SK-N-SH (cell line): ENCODE measurements at regions not wholly inside any gene's neighbourhood (a gene's known extent, or its start where the extent isn't known, plus 50 kb on each side); places are given as distances from the start of the nearest gene placed in this dataset.

Experiments used
- CTCF ChIA-PET: fragments of 300-600, 350-600 bp; formaldehyde crosslinking; extraction: SDS; loops from one replicate; lab custom pipeline; 2021; lab: Yijun Ruan, JAX
- POLR2A ChIA-PET: fragments of 350-600 bp; sonication (Branson Sonifier 250); formaldehyde crosslinking; extraction: SDS; loops from one replicate; lab custom pipeline; 2020; ENCODE audit warnings: antibody characterized with exemption, inconsistent platforms; lab: Yijun Ruan, JAX
- DNase-seq: peaks from one replicate; pipeline ENCODE4 v3.0.0; 2012
- H2AFZ ChIP-seq: fragments of 200-600 bp; sonication (generic); 2 replicates; pipeline ENCODE4 v1.8.1; 2016; ENCODE audit warnings: antibody characterized with exemption, mild to moderate bottlenecking, low read depth
- H3F3A ChIP-seq: fragments of 200-600 bp; sonication (generic); replicated peaks from 2 replicates; pipeline ENCODE3; 2016; ENCODE audit warnings: antibody characterized with exemption, mild to moderate bottlenecking; ENCODE audit not compliant: insufficient read depth
- H3K27ac ChIP-seq, 2 experiments: fragments of 200-500 bp in 1 of 2; fragments of 200-600 bp in 1 of 2; sonication (Bioruptor generic) in 1 of 2; sonication (generic), shearing (Covaris generic) in 1 of 2; 2 replicates each; pipeline versions ENCODE4 v1.5.1 to v1.6.1; 2014 to 2016; ENCODE audit warnings: low read depth in 2 of 2, inconsistent platforms in 1 of 2, low read length in 1 of 2, mild to moderate bottlenecking in 1 of 2, mixed read lengths in 1 of 2
- H3K27me3 ChIP-seq: fragments of 200-600 bp; sonication (generic), shearing (Covaris generic); 2 replicates; pipeline ENCODE4 v1.6.1; 2016; ENCODE audit warnings: mixed run types; ENCODE audit not compliant: insufficient read depth
- H3K36me3 ChIP-seq, 2 experiments: fragments of 200-500 bp in 1 of 2; fragments of 200-600 bp in 1 of 2; sonication (Bioruptor generic) in 1 of 2; sonication (generic) in 1 of 2; replicated peaks in 1 of 2; 2 replicates each; pipeline versions ENCODE3 to v1.5.1; 2014 to 2016; ENCODE audit warnings: low read length in 1 of 2, mild to moderate bottlenecking in 1 of 2; ENCODE audit not compliant: insufficient read depth in 2 of 2, control insufficient read depth in 1 of 2
- H3K4me1 ChIP-seq, 2 experiments: fragments of 200-500 bp in 1 of 2; fragments of 200-600 bp in 1 of 2; sonication (Bioruptor generic) in 1 of 2; sonication (generic), shearing (Covaris generic) in 1 of 2; 2 replicates each; pipeline versions ENCODE4 v1.5.1 to v1.6.1; 2014 to 2016; ENCODE audit warnings: low read depth in 1 of 2, low read length in 1 of 2, mixed run types in 1 of 2; ENCODE audit not compliant: insufficient read depth in 2 of 2, control insufficient read depth in 1 of 2
- H3K4me2 ChIP-seq: fragments of 200-600 bp; sonication (generic), shearing (Covaris generic); 2 replicates; pipeline ENCODE4 v1.6.1; 2017; ENCODE audit warnings: mixed run types
- H3K4me3 ChIP-seq, 2 experiments: fragments of 200-500 bp in 1 of 2; fragments of 200-600 bp in 1 of 2; sonication (Bioruptor generic) in 1 of 2; sonication (generic), shearing (Covaris generic) in 1 of 2; 2 replicates each; pipeline versions ENCODE4 v1.5.1 to v1.8.1; 2014 to 2016; ENCODE audit warnings: low read depth in 2 of 2, inconsistent platforms in 1 of 2, low read length in 1 of 2, mild to moderate bottlenecking in 1 of 2, mixed read lengths in 1 of 2, moderate library complexity in 1 of 2
- H3K79me2 ChIP-seq: fragments of 200-600 bp; sonication (generic); 2 replicates; pipeline ENCODE4 v1.8.1; 2017; ENCODE audit warnings: mild to moderate bottlenecking; ENCODE audit not compliant: insufficient read depth
- H3K9ac ChIP-seq: fragments of 200-600 bp; sonication (generic); 2 replicates; pipeline ENCODE4 v1.6.1; 2017; ENCODE audit warnings: mixed run types
- H3K9me2 ChIP-seq: fragments of 200-600 bp; sonication (generic); 2 replicates; pipeline ENCODE4 v1.6.1; 2017; ENCODE audit warnings: mixed run types
- H3K9me3 ChIP-seq: fragments of 200-600 bp; sonication (generic); 2 replicates; pipeline ENCODE4 v1.6.1; 2017; ENCODE audit warnings: mixed run types, mild to moderate bottlenecking, moderate library complexity
- H4K20me1 ChIP-seq: fragments of 200-600 bp; sonication (generic); 2 replicates; pipeline ENCODE4 v1.6.1; 2017; ENCODE audit warnings: mild to moderate bottlenecking, mixed run types; ENCODE audit not compliant: insufficient read depth
- CHD2 ChIP-seq: fragments of 150-350 bp; IDR thresholded peaks from 2 replicates; pipeline ENCODE4 v1.6.1; 2018; ENCODE audit warnings: low read length; ENCODE audit not compliant: partially characterized antibody
- CTCF ChIP-seq: fragments of 200-600 bp; sonication (generic); IDR thresholded peaks from 2 replicates; pipeline ENCODE4 v1.6.1; 2017; ENCODE audit warnings: antibody characterized with exemption, mild to moderate bottlenecking, moderate library complexity
- EP300 ChIP-seq, 2 experiments: IDR thresholded peaks; 2 replicates each; pipeline versions ENCODE4 v1.4.0 to v1.6.1; 2012; ENCODE audit warnings: borderline replicate concordance in 1 of 2, low read depth in 1 of 2, low read length in 1 of 2
- GABPA ChIP-seq: IDR thresholded peaks from 2 replicates; pipeline ENCODE4 v1.4.0; 2012; ENCODE audit warnings: low read depth, mild to moderate bottlenecking
- JUND ChIP-seq: IDR thresholded peaks from 2 replicates; pipeline ENCODE4 v1.4.0; 2012
- MAX ChIP-seq: IDR thresholded peaks from 2 replicates; pipeline ENCODE4 v1.4.0; 2012; ENCODE audit warnings: low read depth
- MEF2A ChIP-seq: IDR thresholded peaks from 2 replicates; pipeline ENCODE4 v1.4.0; 2012; ENCODE audit warnings: low read depth, borderline replicate concordance
- NFIC ChIP-seq: IDR thresholded peaks from 2 replicates; pipeline ENCODE4 v1.4.0; 2012; ENCODE audit warnings: borderline replicate concordance
- PBX3 ChIP-seq: IDR thresholded peaks from 2 replicates; pipeline ENCODE4; 2012
- POLR2AphosphoS5 ChIP-seq: IDR thresholded peaks from 2 replicates; pipeline ENCODE4 v1.6.1; 2012; ENCODE audit warnings: low read depth, low read length
- RAD21 ChIP-seq: IDR thresholded peaks from 2 replicates; pipeline ENCODE4 v1.6.1; 2012; ENCODE audit warnings: mild to moderate bottlenecking, low read length
- RCOR1 ChIP-seq: fragments of 150-350 bp; IDR thresholded peaks from 2 replicates; pipeline ENCODE4 v1.6.1; 2017; ENCODE audit warnings: antibody characterized with exemption, low read length
- REST ChIP-seq: IDR thresholded peaks from 2 replicates; pipeline ENCODE4 v1.6.1; 2012; ENCODE audit warnings: mild to moderate bottlenecking, low read depth, low read length, moderate library complexity
- RFX5 ChIP-seq: IDR thresholded peaks from 2 replicates; pipeline ENCODE4 v1.6.1; 2012; ENCODE audit warnings: mild to moderate bottlenecking, improper control_type of control experiment, low read length
- TAF1 ChIP-seq: IDR thresholded peaks from 2 replicates; pipeline ENCODE4 v1.6.1; 2012; ENCODE audit warnings: low read depth, mild to moderate bottlenecking, low read length, moderate library complexity, borderline replicate concordance
- USF1 ChIP-seq: IDR thresholded peaks from 2 replicates; pipeline ENCODE4 v1.4.0; 2012; ENCODE audit warnings: low read depth, borderline replicate concordance
- WGBS: methylation state at CpG from one replicate; pipeline ENCODE4 v1.1.6; 2017; ENCODE audit warnings: low lambda C conversion rate; 5-methylcytosine and 5-hydroxymethylcytosine counted together

GRCh38 chr5:159833846-159834245 lies 82.4 kb upstream of the ADRA1B start:
- DNase-seq, result no peak

More at GRCh38 chr5:159833846-159834245, 82.4 kb upstream of the ADRA1B start:
- H4K20me1 ChIP-seq, result no peaks in the 10 kb centered on the region
- 62% methylated on average over 6 of the region's 6 CpGs for WGBS
- no peaks in the 10 kb centered on the region for H3K36me3 ChIP-seq
- no peaks in the 10 kb centered on the region for H3K9me3 ChIP-seq
- H3K4me3 ChIP-seq, result no peak overlapping the region
- no peak overlapping the region for H3K27ac ChIP-seq
- POLR2A ChIA-PET, result no interaction called here
- no peak overlapping the region for H2AFZ ChIP-seq
- H3K4me2 ChIP-seq, result no peak overlapping the region
- H3K9me2 ChIP-seq, result no peaks in the 10 kb centered on the region
- no peaks in the 10 kb centered on the region for H3K4me1 ChIP-seq
- no peaks in the 10 kb centered on the region for H3F3A ChIP-seq
- CTCF ChIA-PET, result no interaction called here
- H3K9ac ChIP-seq, result no peak overlapping the region
- no peaks in the 10 kb centered on the region for H3K27me3 ChIP-seq
- TF ChIP-seq RFX5 (no peak), EP300 (IDR thresholded peaks at IDR 0.05; ENCODE audit: borderline replicate concordance in 1 of 2, low read depth in 1 of 2, low read length in 1 of 2) (no peak), TAF1 (no peak), JUND (no peak), REST (no peak), POLR2AphosphoS5 (no peak), MAX (no peak), NFIC (no peak), CTCF (no peak), MEF2A (no peak), GABPA (no peak), PBX3 (no peak), RCOR1 (no peak), CHD2 (no peak), USF1 (no peak), RAD21 (no peak)
- H3K79me2 ChIP-seq, result no peaks in the 10 kb centered on the region
